Mesendoderm (in vitro differentiated cells): ENCODE measurements at regions not wholly inside any gene's neighbourhood (a gene's known extent, or its start where the extent isn't known, plus 50 kb on each side); places are given as distances from the start of the nearest gene placed in this dataset.

Experiments
- DNase-seq: peaks from one replicate; pipeline ENCODE4 v3.0.0; 2013
- H2AK5ac ChIP-seq: 2 replicates; pipeline ENCODE4 v1.6.1; 2013; ENCODE audit warnings: low read length, inconsistent platforms
- H2BK120ac ChIP-seq: 2 replicates; pipeline ENCODE4 v1.6.1; 2013; ENCODE audit warnings: low read depth, mild to moderate bottlenecking, low read length, moderate library complexity, mixed read lengths
- H2BK15ac ChIP-seq: replicated peaks from 2 replicates; pipeline ENCODE4 v1.6.1; 2013; ENCODE audit warnings: low read depth, mild to moderate bottlenecking, moderate library complexity
- H2BK5ac ChIP-seq: 2 replicates; pipeline ENCODE4 v1.6.1; 2013; ENCODE audit warnings: low read length, inconsistent platforms
- H3K18ac ChIP-seq: 2 replicates; pipeline ENCODE4 v1.6.1; 2013; ENCODE audit warnings: mild to moderate bottlenecking, low read length, mixed read lengths
- H3K23ac ChIP-seq: one replicate; pipeline ENCODE4 v1.6.1; 2013; ENCODE audit warnings: low read length
- H3K27ac ChIP-seq: 2 replicates; pipeline ENCODE4 v1.5.1; 2013; ENCODE audit warnings: low read depth, mild to moderate bottlenecking, inconsistent platforms, low read length, moderate library complexity
- H3K27me3 ChIP-seq: 2 replicates; pipeline ENCODE4 v1.6.1; 2013; ENCODE audit warnings: low read length, control low read depth, mild to moderate bottlenecking, inconsistent platforms; ENCODE audit not compliant: insufficient read depth, poor library complexity
- H3K36me3 ChIP-seq: 2 replicates; pipeline ENCODE4 v1.6.1; 2013; ENCODE audit warnings: low read length, inconsistent platforms; ENCODE audit not compliant: control insufficient read depth, insufficient read depth
- H3K4ac ChIP-seq: one replicate; pipeline ENCODE4 v1.6.1; 2013; ENCODE audit warnings: low read depth, mild to moderate bottlenecking, low read length, moderate library complexity
- H3K4me1 ChIP-seq: 2 replicates; pipeline ENCODE4 v1.6.1; 2013; ENCODE audit warnings: low read depth, low read length, inconsistent platforms; ENCODE audit not compliant: control insufficient read depth
- H3K4me2 ChIP-seq: 2 replicates; pipeline ENCODE4 v1.6.1; 2013; ENCODE audit warnings: low read length
- H3K4me3 ChIP-seq: 2 replicates; pipeline ENCODE4 v1.5.1; 2013; ENCODE audit warnings: mild to moderate bottlenecking, low read length
- H3K56ac ChIP-seq: one replicate; pipeline ENCODE4 v1.6.1; 2013; ENCODE audit warnings: low read length
- H3K79me1 ChIP-seq: 2 replicates; pipeline ENCODE4 v1.6.1; 2013; ENCODE audit warnings: low read length, inconsistent platforms
- H3K79me2 ChIP-seq: 2 replicates; pipeline ENCODE4 v1.6.1; 2013; ENCODE audit warnings: mild to moderate bottlenecking, low read length; ENCODE audit not compliant: control insufficient read depth, insufficient read depth
- H3K9ac ChIP-seq: 2 replicates; pipeline ENCODE4 v1.6.1; 2013; ENCODE audit warnings: low read length, inconsistent platforms
- H4K5ac ChIP-seq: one replicate; pipeline ENCODE4 v1.6.1; 2013; ENCODE audit warnings: low read length
- H4K8ac ChIP-seq: one replicate; pipeline ENCODE4 v1.6.1; 2013; ENCODE audit warnings: low read depth, mild to moderate bottlenecking, control low read depth, low read length, moderate library complexity
- WGBS: extraction: QIAGEN DNeasy Blood & Tissue Kit; methylation state at CpG from one replicate; pipeline ENCODE4 v1.1.7; 2013; ENCODE audit warnings: low lambda C conversion rate, missing lambda C conversion rate; ENCODE audit not compliant: insufficient coverage; ENCODE audit errors: extremely low coverage; 5-methylcytosine and 5-hydroxymethylcytosine counted together

DNA sequence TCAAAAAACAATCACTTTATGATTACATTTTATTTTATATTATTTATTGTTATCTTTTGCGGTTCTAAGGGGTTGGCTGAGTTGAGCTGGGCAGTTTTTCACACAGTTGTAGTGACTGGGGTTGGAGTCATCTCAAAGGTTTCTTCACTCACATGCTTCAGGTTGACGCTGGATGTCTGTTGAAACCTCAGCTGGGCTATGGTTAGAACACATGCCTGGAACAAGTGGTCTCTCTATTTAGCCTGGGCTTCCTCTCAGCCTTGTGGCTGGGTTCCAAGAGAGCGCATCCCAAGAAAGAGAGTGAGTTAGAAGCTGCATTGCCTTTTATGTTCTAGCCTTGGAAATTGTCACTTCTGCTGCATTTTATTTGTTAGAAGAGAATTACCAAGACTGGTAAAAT, 87.4 kb downstream of the CBLL2 start:
- Histone ChIP-seq H3K27ac (no peak overlapping the region), H3K18ac (no peak overlapping the region), H2AK5ac (no peak overlapping the region), H3K27me3 (no peaks in the 10 kb centered on the region), H2BK15ac (no peak overlapping the region), H3K79me1 (no peaks in the 10 kb centered on the region), H3K23ac (no peak overlapping the region), H3K4me1 (no peaks in the 10 kb centered on the region), H3K36me3 (no peaks in the 10 kb centered on the region), H2BK5ac (no peak overlapping the region), H4K8ac (no peak overlapping the region), H3K4ac (no peak overlapping the region), H3K56ac (no peak overlapping the region), H3K4me2 (no peak overlapping the region), H3K9ac (no peak overlapping the region), H3K4me3 (no peak overlapping the region), H4K5ac (no peak overlapping the region), H2BK120ac (no peak overlapping the region), H3K79me2 (no peaks in the 10 kb centered on the region)
- WGBS: no CpG with 5 or more reads among the region's 3 CpGs
- no peak for DNase-seq

DNA sequence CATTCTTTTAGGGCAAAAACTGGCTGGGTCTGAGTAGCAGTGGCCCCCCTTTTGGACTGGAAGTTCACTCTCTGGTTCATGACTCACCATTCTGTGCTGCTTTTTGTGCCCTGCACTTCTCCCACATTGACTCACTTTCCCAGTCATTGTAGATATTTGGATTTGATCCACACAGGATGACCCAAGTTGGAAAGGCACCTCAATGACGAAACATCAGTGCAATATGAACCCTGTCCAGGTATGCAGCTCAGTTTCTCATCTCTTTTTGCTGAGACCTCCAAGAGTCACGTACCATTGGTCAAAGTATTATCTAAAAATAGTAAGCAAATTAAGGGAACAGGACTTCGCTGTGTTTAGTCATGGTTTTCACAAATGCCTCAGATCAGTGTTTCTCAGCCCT, 92.7 kb downstream of the CBLL2 start:
- no peak overlapping the region for H3K4ac ChIP-seq

GRCh38 chrX:22366166-22366702, 93.5 kb downstream of the CBLL2 start:
- H4K5ac ChIP-seq: no peak overlapping the region
- H2BK5ac ChIP-seq: no peak overlapping the region
- no peak overlapping the region for H3K23ac ChIP-seq
- no peak overlapping the region for H3K4me2 ChIP-seq
- H3K56ac ChIP-seq: no peak overlapping the region
- H2AK5ac ChIP-seq: no peak overlapping the region
- H3K27ac ChIP-seq: no peak overlapping the region
- H2BK15ac ChIP-seq: no peak overlapping the region
- H3K18ac ChIP-seq: no peak overlapping the region
- H3K79me2 ChIP-seq: no peaks in the 10 kb centered on the region
- no peak for DNase-seq
- no peak overlapping the region for H3K4ac ChIP-seq
- H4K8ac ChIP-seq: no peak overlapping the region
- H3K27me3 ChIP-seq: no peaks in the 10 kb centered on the region
- H3K79me1 ChIP-seq: no peaks in the 10 kb centered on the region
- H3K36me3 ChIP-seq: no peaks in the 10 kb centered on the region
- no peak overlapping the region for H2BK120ac ChIP-seq
- H3K4me3 ChIP-seq: no peak overlapping the region
- no peak overlapping the region for H3K9ac ChIP-seq
- WGBS: no CpG with 5 or more reads among the region's 1 CpG
- no peaks in the 10 kb centered on the region for H3K4me1 ChIP-seq

More for the DNA sequence above, 92.7 kb downstream of the CBLL2 start:
- Histone ChIP-seq H3K27me3 (no peaks in the 10 kb centered on the region), H3K79me1 (no peaks in the 10 kb centered on the region), H2BK120ac (no peak overlapping the region), H3K23ac (no peak overlapping the region), H4K8ac (no peak overlapping the region), H3K4me3 (no peak overlapping the region), H3K79me2 (no peaks in the 10 kb centered on the region), H3K4me1 (no peaks in the 10 kb centered on the region), H3K9ac (no peak overlapping the region), H3K27ac (no peak overlapping the region), H3K18ac (no peak overlapping the region), H3K4me2 (no peak overlapping the region), H2BK15ac (no peak overlapping the region), H4K5ac (no peak overlapping the region), H3K36me3 (no peaks in the 10 kb centered on the region), H3K56ac (no peak overlapping the region), H2AK5ac (no peak overlapping the region), H2BK5ac (no peak overlapping the region)
- no CpG with 5 or more reads among the region's 3 CpGs for WGBS
- DNase-seq: no peak

DNA sequence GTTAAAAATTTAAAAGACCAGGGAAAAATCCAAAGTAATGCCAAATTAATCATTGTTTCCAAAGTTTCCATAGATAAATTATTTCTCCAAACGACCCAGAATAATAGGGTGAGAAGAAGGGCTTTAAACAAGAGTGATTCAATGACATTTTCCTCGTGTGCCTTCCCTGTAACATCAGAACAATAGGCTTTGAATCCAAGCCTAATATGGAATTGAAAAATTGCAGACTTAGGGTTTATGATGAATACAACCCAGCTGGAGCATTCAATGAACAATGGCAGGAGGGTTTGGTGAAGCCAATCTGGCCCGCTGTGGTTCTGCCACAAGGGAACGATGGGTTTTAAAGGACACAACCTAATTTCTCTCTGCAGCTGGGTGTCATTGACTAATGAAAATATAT, 94.2 kb downstream of the CBLL2 start:
- H3K4me3 ChIP-seq: no peak overlapping the region
- no peak overlapping the region for H2AK5ac ChIP-seq
- H3K79me1 ChIP-seq: no peaks in the 10 kb centered on the region
- no peaks in the 10 kb centered on the region for H3K36me3 ChIP-seq
- H2BK15ac ChIP-seq: no peak overlapping the region
- no peak overlapping the region for H3K27ac ChIP-seq
- H4K8ac ChIP-seq: no peak overlapping the region
- no CpG with 5 or more reads among the region's 4 CpGs for WGBS
- H3K9ac ChIP-seq: no peak overlapping the region
- H3K56ac ChIP-seq: no peak overlapping the region
- no peaks in the 10 kb centered on the region for H3K27me3 ChIP-seq
- no peak overlapping the region for H4K5ac ChIP-seq
- H3K4ac ChIP-seq: no peak overlapping the region
- H3K23ac ChIP-seq: no peak overlapping the region
- no peak for DNase-seq
- H3K79me2 ChIP-seq: no peaks in the 10 kb centered on the region
- no peak overlapping the region for H2BK120ac ChIP-seq
- no peak overlapping the region for H2BK5ac ChIP-seq
- H3K18ac ChIP-seq: no peak overlapping the region
- no peaks in the 10 kb centered on the region for H3K4me1 ChIP-seq
- H3K4me2 ChIP-seq: no peak overlapping the region

DNA sequence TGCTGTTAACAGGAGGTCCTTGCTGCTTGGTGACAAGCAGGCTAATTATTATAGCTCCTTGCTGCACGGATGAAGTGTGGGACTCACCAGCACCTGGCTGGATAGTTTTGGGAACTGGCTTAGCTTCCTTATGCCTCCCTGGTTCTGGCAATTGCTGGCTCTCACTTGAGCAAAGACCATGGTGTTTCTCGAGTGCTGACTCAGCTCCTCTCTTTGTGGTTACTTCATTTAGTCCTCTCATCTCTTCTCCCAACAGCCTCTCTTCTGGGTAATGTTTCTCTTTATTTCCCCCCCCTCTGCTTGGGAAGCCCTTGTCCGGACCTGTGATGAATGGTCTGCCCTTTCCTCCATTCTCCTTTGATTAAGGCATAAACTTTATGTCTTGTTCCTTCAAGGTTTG, 100.4 kb downstream of the CBLL2 start:
- H3K4me1 ChIP-seq: no peaks in the 10 kb centered on the region
- no CpG with 5 or more reads among the region's 3 CpGs for WGBS

GRCh38 chrX:22373766-22374165, 101.1 kb downstream of the CBLL2 start:
- H4K8ac ChIP-seq: no peak overlapping the region
- no peak overlapping the region for H3K4me2 ChIP-seq
- H4K5ac ChIP-seq: no peak overlapping the region
- H3K27me3 ChIP-seq: no peaks in the 10 kb centered on the region
- H2BK15ac ChIP-seq: no peak overlapping the region
- no CpG with 5 or more reads among the region's 1 CpG for WGBS
- no peaks in the 10 kb centered on the region for H3K79me1 ChIP-seq
- H3K18ac ChIP-seq: no peak overlapping the region
- H3K4me3 ChIP-seq: no peak overlapping the region
- H3K56ac ChIP-seq: no peak overlapping the region
- H2AK5ac ChIP-seq: no peak overlapping the region
- no peak overlapping the region for H3K9ac ChIP-seq
- H2BK5ac ChIP-seq: no peak overlapping the region
- H3K36me3 ChIP-seq: no peaks in the 10 kb centered on the region
- H2BK120ac ChIP-seq: no peak overlapping the region
- no peaks in the 10 kb centered on the region for H3K4me1 ChIP-seq
- no peak overlapping the region for H3K4ac ChIP-seq
- no peak overlapping the region for H3K23ac ChIP-seq
- H3K79me2 ChIP-seq: no peaks in the 10 kb centered on the region
- H3K27ac ChIP-seq: no peak overlapping the region
- no peak for DNase-seq

More for the DNA sequence above, 100.4 kb downstream of the CBLL2 start:
- Histone ChIP-seq H2BK5ac (no peak overlapping the region), H3K27ac (no peak overlapping the region), H3K23ac (no peak overlapping the region), H4K5ac (no peak overlapping the region), H3K18ac (no peak overlapping the region), H3K36me3 (no peaks in the 10 kb centered on the region), H2AK5ac (no peak overlapping the region), H3K4ac (no peak overlapping the region), H3K79me1 (no peaks in the 10 kb centered on the region), H3K79me2 (no peaks in the 10 kb centered on the region), H3K56ac (no peak overlapping the region), H3K4me3 (no peak overlapping the region), H3K4me2 (no peak overlapping the region), H2BK120ac (no peak overlapping the region), H2BK15ac (no peak overlapping the region), H4K8ac (no peak overlapping the region), H3K27me3 (no peaks in the 10 kb centered on the region), H3K9ac (no peak overlapping the region)
- no peak for DNase-seq
